Right ventricle myocardium superior (tissue), 1 donor: ENCODE measurements at regions not wholly inside any gene's neighbourhood (a gene's known extent, or its start where the extent isn't known, plus 50 kb on each side); places are given as distances from the start of the nearest gene placed in this dataset.
"Not testable (repeated sequence)": the region's sequence is repeated elsewhere in the genome, so short reads cannot be mapped to it uniquely, and the experiment has no call there.

Source experiments
- ATAC-seq: fragments of 200-7000 bp; cut with Tn5 transposase; one replicate; pipeline ENCODE4 v1.9.1; 2020; ENCODE audit warnings: mild to moderate bottlenecking; ENCODE audit not compliant: poor library complexity
- DNase-seq: peaks from one replicate; pipeline ENCODE4 v3.0.0-alpha.2; 2020
- intact Hi-C: fragments of 100-400 bp; cut with DNase I; formaldehyde crosslinking; loops from one replicate; pipeline ENCODE4 v1.11.2; 2022
- donor health status: DM: no; HTN: yes; CAD: no; lungs with severe emphysema.

GRCh38 chr2:7625392-7626138 is 708.4 kb downstream of the RNF144A start:
- DNase-seq (no peak), ATAC-seq (no peak)
- intact Hi-C loops: no loop called here

GRCh38 chr2:7626139-7626537 is 708.9 kb downstream of the RNF144A start:
- DNase-seq (no peak), ATAC-seq (no peak)
- intact Hi-C loops: no loop called here

- no peak for ATAC-seq
- intact Hi-C loops: no loop called here
- no peak for DNase-seq
Observed at GRCh38 chr2:7627583-7627982, 710.4 kb downstream of the RNF144A start.

- intact Hi-C loops: no loop called here
- DNase-seq (no peak), ATAC-seq (no peak)
Observed at GRCh38 chr2:7632420-7632819, 715.2 kb downstream of the RNF144A start.

- DNase-seq: no peak
- intact Hi-C loops: no loop called here
- no peak for ATAC-seq
Observed at GRCh38 chr2:7633566-7634153, 716.4 kb downstream of the RNF144A start.

GRCh38 chr2:7634409-7634808 is 717.2 kb downstream of the RNF144A start:
- DNase-seq: no peak
- ATAC-seq: no peak
- intact Hi-C loops: no loop called here

- intact Hi-C loops: no loop called here
Observed at GRCh38 chr2:7639476-7639875, 722.3 kb downstream of the RNF144A start.

GRCh38 chr2:7641272-7641671 is 724.1 kb downstream of the RNF144A start:
- intact Hi-C loops, ATAC-seq, DNase-seq: not testable (repeated sequence)

More at GRCh38 chr2:7639476-7639875, 722.3 kb downstream of the RNF144A start:
- ATAC-seq (no peak), DNase-seq (no peak)

- no peak for ATAC-seq
- intact Hi-C loops: no loop called here
- DNase-seq: no peak
Observed at GRCh38 chr2:7646024-7646423, 728.8 kb downstream of the RNF144A start.

GRCh38 chr2:7646661-7647060 is 729.4 kb downstream of the RNF144A start:
- no peak for ATAC-seq
- intact Hi-C loops: no loop called here
- DNase-seq: no peak

- DNase-seq (no peak), ATAC-seq (no peak)
- intact Hi-C loops: no loop called here
Observed at GRCh38 chr2:7648221-7648795, 731.1 kb downstream of the RNF144A start.

GRCh38 chr2:7649461-7650228 is 732.4 kb downstream of the RNF144A start:
- intact Hi-C loops: no loop called here
- no peak for ATAC-seq
- no peak for DNase-seq

GRCh38 chr2:7653617-7654016 is 736.4 kb downstream of the RNF144A start:
- no peak for ATAC-seq

GRCh38 chr2:7655629-7656028 is 738.4 kb downstream of the RNF144A start:
- DNase-seq (no peak), ATAC-seq (no peak)
- intact Hi-C loops: no loop called here

More at GRCh38 chr2:7653617-7654016, 736.4 kb downstream of the RNF144A start:
- DNase-seq: no peak
- intact Hi-C loops: no loop called here

GRCh38 chr2:7657526-7657925 is 740.3 kb downstream of the RNF144A start:
- intact Hi-C loops, DNase-seq, ATAC-seq: not testable (repeated sequence)

- intact Hi-C loops: no loop called here
- no peak for ATAC-seq
- DNase-seq: no peak
Observed at GRCh38 chr2:7658486-7658885, 741.3 kb downstream of the RNF144A start.

- intact Hi-C loops: no loop called here
- ATAC-seq (no peak), DNase-seq (no peak)
Observed at GRCh38 chr2:7660816-7661215, 743.6 kb downstream of the RNF144A start.

GRCh38 chr2:7661502-7661901 is 744.3 kb downstream of the RNF144A start:
- DNase-seq (no peak), ATAC-seq (no peak)
- intact Hi-C loops: no loop called here

- DNase-seq (no peak), ATAC-seq (no peak)
- intact Hi-C loops: no loop called here
Observed at GRCh38 chr2:7665880-7666279, 748.7 kb downstream of the RNF144A start.
